WTC11 (cell line): ENCODE measurements at regions not wholly inside any gene's neighbourhood (a gene's known extent, or its start where the extent isn't known, plus 50 kb on each side); places are given as distances from the start of the nearest gene placed in this dataset.

Experiments
- ATAC-seq: fragments of 200-7000 bp; cut with Tn5 transposase; 2 replicates; pipeline ENCODE4 v1.10.0; 2021; ENCODE audit warnings: mild to moderate bottlenecking, moderate library complexity
- CTCF ChIA-PET: fragments of 300-600 bp; sonication (Branson Sonifier 250); formaldehyde crosslinking; loops from one replicate; lab custom pipeline; 2021; ENCODE audit warnings: antibody characterized with exemption; lab: Charles Lee
- POLR2A ChIA-PET: fragments of 350-600 bp; sonication (Branson Sonifier 250); formaldehyde crosslinking; loops from one replicate; lab custom pipeline; 2021; ENCODE audit warnings: antibody characterized with exemption; lab: Charles Lee
- DNase-seq: peaks from one replicate; pipeline ENCODE4 v3.0.0; 2021; ENCODE audit warnings: low spot score
- H3K27ac Mint-ChIP-seq: 2 replicates; pipeline ENCODE4 v1.8.0; 2021; ENCODE audit warnings: mixed read lengths
- H3K27me3 Mint-ChIP-seq: 2 replicates; pipeline ENCODE4 v1.8.0; 2021; ENCODE audit warnings: low read depth, mild to moderate bottlenecking, moderate library complexity, mixed read lengths
- H3K36me3 Mint-ChIP-seq: 2 replicates; pipeline ENCODE4 v1.8.0; 2021; ENCODE audit warnings: mixed read lengths
- H3K4me1 Mint-ChIP-seq: 2 replicates; pipeline ENCODE4 v1.8.0; 2022; ENCODE audit warnings: mixed read lengths
- H3K4me3 Mint-ChIP-seq: 2 replicates; pipeline ENCODE4 v1.8.0; 2021; ENCODE audit warnings: mild to moderate bottlenecking, moderate library complexity, mixed read lengths
- H3K9me3 Mint-ChIP-seq: 2 replicates; pipeline ENCODE4 v1.8.0; 2021; ENCODE audit warnings: mixed read lengths
- AR ChIP-seq: fragments of 250-450 bp; sonication (Bioruptor Pico); IDR thresholded peaks from 2 replicates; pipeline ENCODE4 v1.9.0; 2021; ENCODE audit warnings: mild to moderate bottlenecking
- ATF6 ChIP-seq: sonication (generic); formaldehyde crosslinking; IDR thresholded peaks from 2 replicates; pipeline ENCODE4 v1.8.1; 2023; ENCODE audit warnings: mild to moderate bottlenecking, missing genetic modification reagents
- ELF4 ChIP-seq: sonication (generic); formaldehyde crosslinking; IDR thresholded peaks from 2 replicates; pipeline ENCODE4 v1.8.1; 2022; ENCODE audit warnings: low read depth, mild to moderate bottlenecking, moderate library complexity, missing genetic modification reagents
- FOXP4 ChIP-seq: sonication (generic); formaldehyde crosslinking; IDR thresholded peaks from 2 replicates; pipeline ENCODE4 v1.8.0; 2022; ENCODE audit warnings: mild to moderate bottlenecking, missing genetic modification reagents
- GABPB1 ChIP-seq: sonication (generic); formaldehyde crosslinking; IDR thresholded peaks from 2 replicates; pipeline ENCODE4 v1.8.1; 2023; ENCODE audit warnings: mild to moderate bottlenecking, missing genetic modification reagents
- IRF2 ChIP-seq: sonication (generic); formaldehyde crosslinking; IDR thresholded peaks from 2 replicates; pipeline ENCODE4 v1.8.0; 2022; ENCODE audit warnings: low read depth, missing genetic modification reagents, borderline replicate concordance
- JAZF1 ChIP-seq: fragments of 250-450 bp; sonication (Bioruptor Pico); IDR thresholded peaks from 2 replicates; pipeline ENCODE4 v1.9.0; 2021; ENCODE audit warnings: moderate library complexity, mild to moderate bottlenecking, inconsistent platforms
- MAX ChIP-seq: sonication (generic); formaldehyde crosslinking; IDR thresholded peaks from 2 replicates; pipeline ENCODE4 v1.8.0; 2022; ENCODE audit warnings: mild to moderate bottlenecking, missing genetic modification reagents
- OVOL2 ChIP-seq: fragments of 250-450 bp; sonication (Bioruptor Pico); IDR thresholded peaks from 2 replicates; pipeline ENCODE4 v1.9.0; 2021; ENCODE audit warnings: mild to moderate bottlenecking, borderline replicate concordance
- PRDM15 ChIP-seq: sonication (generic); formaldehyde crosslinking; IDR thresholded peaks from 2 replicates; pipeline ENCODE4 v1.8.0; 2022; ENCODE audit warnings: missing genetic modification reagents
- PRRX2 ChIP-seq: fragments of 250-450 bp; sonication (Bioruptor Pico); IDR thresholded peaks from 2 replicates; pipeline ENCODE4 v1.8.0; 2021; ENCODE audit warnings: mild to moderate bottlenecking
- ZNF121 ChIP-seq: sonication (generic); formaldehyde crosslinking; IDR thresholded peaks from 2 replicates; pipeline ENCODE4 v1.8.0; 2023; ENCODE audit warnings: missing genetic modification reagents
- ZNF263 ChIP-seq: sonication (generic); formaldehyde crosslinking; IDR thresholded peaks from 2 replicates; pipeline ENCODE4 v1.8.1; 2022; ENCODE audit warnings: low read depth, mild to moderate bottlenecking, moderate library complexity, missing genetic modification reagents
- ZNF317 ChIP-seq: sonication (generic); formaldehyde crosslinking; IDR thresholded peaks from 2 replicates; pipeline ENCODE4 v1.8.1; 2023; ENCODE audit warnings: low read depth, mild to moderate bottlenecking, moderate library complexity, missing genetic modification reagents, borderline replicate concordance
- ZNF425 ChIP-seq: fragments of 250-450 bp; sonication (Bioruptor Pico); conservative IDR thresholded peaks from 2 replicates; pipeline ENCODE4 v1.9.0; 2021; ENCODE audit warnings: mild to moderate bottlenecking

- POLR2A ChIA-PET, result no interaction called here
- Mint-ChIP-seq H3K36me3 (no peaks in the 10 kb centered on the region), H3K27me3 (no peaks in the 10 kb centered on the region; the same call in 1 of the 2 replicates)
Measured at GRCh38 chr15:37881237-37882013, 53.0 kb upstream of the TMCO5A start.

More at GRCh38 chr15:37881237-37882013, 53.0 kb upstream of the TMCO5A start:
- ATAC-seq (no peak), DNase-seq (no peak)
- Mint-ChIP-seq H3K27ac (no peak overlapping the region), H3K4me3 (no peak overlapping the region), H3K9me3 (no peaks in the 10 kb centered on the region), H3K4me1 (peaks cover 7% of the 10 kb centered on the region)
- CTCF ChIA-PET, result interaction anchor here (1.0 to 2.0 kb wide), 5 partner anchors 10 to 772 kb away, joined by 5 to 25 read pairs (median 7); no protein-coding TSS in a partner anchor
- TF ChIP-seq PRRX2 (CRISPR knock-in tag), result no peak
- no peak for TF ChIP-seq FOXP4 (CRISPR knock-in tag)
- TF ChIP-seq IRF2 (CRISPR knock-in tag), result no peak
- no peak for TF ChIP-seq JAZF1 (CRISPR knock-in tag)
- no peak for TF ChIP-seq ZNF121
- no peak for TF ChIP-seq ATF6 (CRISPR knock-in tag)
- TF ChIP-seq ZNF317 (CRISPR knock-in tag), result no peak
- no peak for TF ChIP-seq PRDM15 (CRISPR knock-in tag)
- TF ChIP-seq OVOL2, result no peak
- TF ChIP-seq ELF4, result no peak
- no peak for TF ChIP-seq ZNF425
- TF ChIP-seq GABPB1 (CRISPR knock-in tag), result no peak
- TF ChIP-seq MAX (CRISPR knock-in tag), result no peak
- no peak for TF ChIP-seq AR
- TF ChIP-seq ZNF263 (CRISPR knock-in tag), result no peak
